NK-92 treated with Interleukin-12 subunit alpha and Interleukin-12 subunit beta, amount 100 ng/mL, for 24 hours (cell line): ENCODE measurements at regions not wholly inside any gene's neighbourhood (a gene's known extent, or its start where the extent isn't known, plus 50 kb on each side); places are given as distances from the start of the nearest gene placed in this dataset.

Source experiments
- DNase-seq: peaks from one replicate; lab custom pipeline; 2025; lab: John Stamatoyannopoulos, UW

GRCh38 chr9:107624234-107624948, 134.8 kb upstream of the KLF4 start:
- no peak for DNase-seq

- DNase-seq: no peak
Observed at GRCh38 chr9:107621436-107621835, 131.9 kb upstream of the KLF4 start.

- no peak for DNase-seq
Observed at GRCh38 chr9:107620801-107621200, 131.2 kb upstream of the KLF4 start.

- DNase-seq: no peak
Observed at GRCh38 chr9:107620236-107620635, 130.7 kb upstream of the KLF4 start.

GRCh38 chr9:107615321-107615720, 125.8 kb upstream of the KLF4 start:
- DNase-seq: no peak

GRCh38 chr9:107614765-107615164, 125.2 kb upstream of the KLF4 start:
- no peak for DNase-seq

- DNase-seq: no peak
Observed at GRCh38 chr9:107613321-107613720, 123.8 kb upstream of the KLF4 start.

- DNase-seq: no peak
Observed at GRCh38 chr9:107612136-107612535, 122.6 kb upstream of the KLF4 start.

GRCh38 chr9:107609547-107609946, 120.0 kb upstream of the KLF4 start:
- DNase-seq: no peak

- no peak for DNase-seq
Observed at GRCh38 chr9:107606149-107606790, 116.7 kb upstream of the KLF4 start.

GRCh38 chr9:107605041-107605440, 115.5 kb upstream of the KLF4 start:
- no peak for DNase-seq

GRCh38 chr9:107603281-107603680, 113.7 kb upstream of the KLF4 start:
- DNase-seq: no peak

GRCh38 chr9:107600060-107600573, 110.5 kb upstream of the KLF4 start:
- no peak for DNase-seq

GRCh38 chr9:107597743-107598217, 108.2 kb upstream of the KLF4 start:
- DNase-seq: no peak

GRCh38 chr9:107594908-107595530, 105.5 kb upstream of the KLF4 start:
- DNase-seq: no peak

GRCh38 chr9:107593224-107593870, 103.8 kb upstream of the KLF4 start:
- DNase-seq: no peak

GRCh38 chr9:107592424-107592823, 102.9 kb upstream of the KLF4 start:
- no peak for DNase-seq

- no peak for DNase-seq
Observed at GRCh38 chr9:107591781-107592180, 102.2 kb upstream of the KLF4 start.

GRCh38 chr9:107588393-107588792, 98.8 kb upstream of the KLF4 start:
- no peak for DNase-seq

- DNase-seq: no peak
Observed at GRCh38 chr9:107587191-107587963, 97.8 kb upstream of the KLF4 start.

GRCh38 chr9:107586493-107586892, 96.9 kb upstream of the KLF4 start:
- no peak for DNase-seq

- DNase-seq: no peak
Observed at GRCh38 chr9:107585465-107585864, 95.9 kb upstream of the KLF4 start.
